ENCODE measurements at regions not wholly inside any gene's neighbourhood (a gene's known extent, or its start where the extent isn't known, plus 50 kb on each side); places are given as distances from the start of the nearest gene placed in this dataset.

DNA sequence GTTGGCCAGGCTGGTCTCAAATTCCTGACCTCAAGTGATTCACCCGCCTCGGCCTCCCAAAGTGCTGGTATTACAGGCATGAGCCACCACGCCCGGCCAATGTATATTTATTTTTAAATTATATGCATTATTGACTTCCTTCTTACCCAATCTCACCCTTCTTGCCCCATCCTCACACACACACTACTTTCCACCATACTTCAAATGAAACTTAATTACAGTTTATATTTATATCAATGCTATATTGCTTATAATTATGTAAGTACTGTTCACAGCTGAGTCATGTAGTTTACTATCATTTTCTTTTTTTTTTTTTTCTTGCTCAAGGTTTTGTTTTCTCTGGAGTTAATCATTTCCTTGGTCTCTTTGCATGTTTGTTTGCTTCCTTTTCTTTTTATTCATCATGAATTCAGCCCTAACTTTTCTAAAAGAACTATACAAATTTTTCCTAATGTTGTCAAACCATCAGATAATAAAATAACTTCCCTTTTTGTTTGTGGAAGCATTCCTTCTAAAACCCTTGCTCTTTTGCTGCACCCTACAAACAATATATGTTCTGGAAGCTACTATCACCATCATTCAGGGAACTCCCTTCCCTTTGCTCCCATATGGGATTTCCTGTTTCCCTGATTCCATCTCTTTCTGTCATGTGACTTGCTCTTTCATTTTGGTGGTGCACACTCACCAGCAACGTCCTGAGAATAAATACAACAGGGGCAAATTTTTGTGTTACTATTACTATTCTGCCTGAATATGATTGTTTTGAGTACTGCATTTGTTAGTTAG lies 201.7 kb upstream of the SASH1 start:
- H3K27ac ChIP-seq (ENCODE audit: low read depth, low read length), result no peak overlapping the region
- H3K4me3 ChIP-seq (ENCODE audit: low read depth in 1 of 2, low read length in 2 of 2), result no peak overlapping the region
- H3K27me3 ChIP-seq (ENCODE audit: control insufficient read depth in 1 of 2, insufficient read depth in 2 of 2, low read length in 2 of 2), result no peaks in the 10 kb centered on the region
- H3K9ac ChIP-seq (ENCODE audit: low read depth in 1 of 2, low read length in 2 of 2), result no peak overlapping the region
- no peaks in the 10 kb centered on the region for H3K4me1 ChIP-seq (ENCODE audit: control insufficient read depth in 1 of 2, insufficient read depth in 2 of 2, low read length in 2 of 2)
- no peaks in the 10 kb centered on the region for H3K9me3 ChIP-seq (ENCODE audit: control insufficient read depth in 1 of 2, low read length in 2 of 2)
- no peaks in the 10 kb centered on the region for H3K36me3 ChIP-seq (ENCODE audit: control insufficient read depth in 1 of 2, insufficient read depth in 2 of 2, low read length in 2 of 2)

DNA sequence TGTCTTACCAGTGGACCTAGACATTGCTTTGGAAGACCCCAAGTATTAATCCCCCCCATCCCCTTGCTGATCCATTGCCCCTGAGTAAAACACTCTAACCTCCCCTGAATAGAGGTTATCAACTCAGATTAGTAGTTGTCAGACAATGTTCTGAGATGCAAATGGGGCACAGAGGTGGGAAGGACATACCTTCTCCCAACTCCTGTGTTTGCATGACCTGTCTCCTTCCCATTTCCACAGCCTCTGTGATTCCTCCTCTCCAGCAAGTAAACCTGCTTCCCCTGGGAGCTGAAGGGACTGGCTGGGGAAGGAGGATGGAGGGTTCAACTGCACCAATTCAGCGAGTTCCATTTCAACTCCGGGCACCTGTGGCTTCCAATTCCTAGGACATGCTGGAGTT lies 199.8 kb upstream of the SASH1 start:
- Histone ChIP-seq H3K9me3 (ENCODE audit: control insufficient read depth in 1 of 2, low read length in 2 of 2) (no peaks in the 10 kb centered on the region), H3K27me3 (ENCODE audit: control insufficient read depth in 1 of 2, insufficient read depth in 2 of 2, low read length in 2 of 2) (no peaks in the 10 kb centered on the region), H3K36me3 (ENCODE audit: control insufficient read depth in 1 of 2, insufficient read depth in 2 of 2, low read length in 2 of 2) (no peaks in the 10 kb centered on the region), H3K9ac (ENCODE audit: low read depth in 1 of 2, low read length in 2 of 2) (no peak overlapping the region), H3K27ac (ENCODE audit: low read depth, low read length) (no peak overlapping the region), H3K4me1 (ENCODE audit: control insufficient read depth in 1 of 2, insufficient read depth in 2 of 2, low read length in 2 of 2) (no peaks in the 10 kb centered on the region), H3K4me3 (ENCODE audit: low read depth in 1 of 2, low read length in 2 of 2) (no peak overlapping the region)

DNA sequence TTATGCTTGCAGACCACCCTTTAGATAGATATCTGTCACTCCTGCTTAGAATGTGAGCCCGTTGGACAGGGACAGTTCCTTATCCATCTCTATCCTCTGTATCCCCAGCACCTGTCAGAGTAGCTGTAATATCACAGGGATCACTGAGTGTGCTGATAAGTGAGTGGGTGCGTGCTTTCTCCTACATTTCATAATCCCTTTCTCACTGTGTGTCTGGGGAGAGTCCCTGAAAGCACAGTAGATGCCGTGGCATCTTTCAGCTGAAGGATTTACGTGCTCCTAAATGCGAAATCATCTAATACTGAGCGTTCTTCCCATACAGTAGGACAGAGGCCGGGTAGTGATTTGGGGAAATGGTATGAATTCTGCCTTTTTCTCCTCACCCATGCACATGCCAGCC lies 198.9 kb upstream of the SASH1 start:
- Histone ChIP-seq H3K36me3 (ENCODE audit: control insufficient read depth in 1 of 2, insufficient read depth in 2 of 2, low read length in 2 of 2) (no peaks in the 10 kb centered on the region), H3K4me1 (ENCODE audit: control insufficient read depth in 1 of 2, insufficient read depth in 2 of 2, low read length in 2 of 2) (no peaks in the 10 kb centered on the region), H3K4me3 (ENCODE audit: low read depth in 1 of 2, low read length in 2 of 2) (no peak overlapping the region), H3K27ac (ENCODE audit: low read depth, low read length) (no peak overlapping the region), H3K9me3 (ENCODE audit: control insufficient read depth in 1 of 2, low read length in 2 of 2) (no peaks in the 10 kb centered on the region), H3K9ac (ENCODE audit: low read depth in 1 of 2, low read length in 2 of 2) (no peak overlapping the region), H3K27me3 (ENCODE audit: control insufficient read depth in 1 of 2, insufficient read depth in 2 of 2, low read length in 2 of 2) (no peaks in the 10 kb centered on the region)

GRCh38 chr6:148144917-148145521 lies 197.6 kb upstream of the SASH1 start:
- no peak overlapping the region for H3K4me3 ChIP-seq (ENCODE audit: low read depth in 1 of 2, low read length in 2 of 2)
- no peak overlapping the region for H3K9ac ChIP-seq (ENCODE audit: low read depth in 1 of 2, low read length in 2 of 2)
- no peak overlapping the region for H3K27ac ChIP-seq (ENCODE audit: low read depth, low read length)
- H3K27me3 ChIP-seq (ENCODE audit: control insufficient read depth in 1 of 2, insufficient read depth in 2 of 2, low read length in 2 of 2), result no peaks in the 10 kb centered on the region
- no peaks in the 10 kb centered on the region for H3K4me1 ChIP-seq (ENCODE audit: control insufficient read depth in 1 of 2, insufficient read depth in 2 of 2, low read length in 2 of 2)
- no peaks in the 10 kb centered on the region for H3K9me3 ChIP-seq (ENCODE audit: control insufficient read depth in 1 of 2, low read length in 2 of 2)
- no peaks in the 10 kb centered on the region for H3K36me3 ChIP-seq (ENCODE audit: control insufficient read depth in 1 of 2, insufficient read depth in 2 of 2, low read length in 2 of 2)

- H3K27ac ChIP-seq (ENCODE audit: low read depth, low read length), result no peak overlapping the region
- no peaks in the 10 kb centered on the region for H3K27me3 ChIP-seq (ENCODE audit: control insufficient read depth in 1 of 2, insufficient read depth in 2 of 2, low read length in 2 of 2)
- no peaks in the 10 kb centered on the region for H3K9me3 ChIP-seq (ENCODE audit: control insufficient read depth in 1 of 2, low read length in 2 of 2)
- no peak overlapping the region for H3K4me3 ChIP-seq (ENCODE audit: low read depth in 1 of 2, low read length in 2 of 2)
- H3K36me3 ChIP-seq (ENCODE audit: control insufficient read depth in 1 of 2, insufficient read depth in 2 of 2, low read length in 2 of 2), result no peaks in the 10 kb centered on the region
- no peak overlapping the region for H3K9ac ChIP-seq (ENCODE audit: low read depth in 1 of 2, low read length in 2 of 2)
- no peaks in the 10 kb centered on the region for H3K4me1 ChIP-seq (ENCODE audit: control insufficient read depth in 1 of 2, insufficient read depth in 2 of 2, low read length in 2 of 2)
Observed at GRCh38 chr6:148146717-148147462, 195.7 kb upstream of the SASH1 start.

DNA sequence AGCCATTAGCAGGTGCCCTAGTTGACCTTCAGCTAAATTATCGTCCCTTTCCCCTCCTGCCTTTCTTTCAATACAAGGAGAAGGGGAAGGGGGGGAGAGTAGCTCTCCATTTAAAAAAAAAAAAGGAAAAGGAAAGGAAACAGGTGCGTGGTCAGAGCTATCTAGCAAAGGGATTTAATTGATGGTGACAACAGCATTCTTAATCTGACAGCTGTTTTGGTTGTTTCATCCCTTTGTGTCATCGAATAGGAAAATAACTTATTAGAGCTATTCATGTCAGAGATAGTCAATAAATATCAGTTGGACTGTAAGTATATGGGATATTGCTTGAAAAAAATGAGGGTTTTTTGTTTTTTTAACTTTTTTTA lies 195.2 kb upstream of the SASH1 start:
- Histone ChIP-seq H3K9ac (ENCODE audit: low read depth in 1 of 2, low read length in 2 of 2) (no peak overlapping the region), H3K4me3 (ENCODE audit: low read depth in 1 of 2, low read length in 2 of 2) (no peak overlapping the region), H3K36me3 (ENCODE audit: control insufficient read depth in 1 of 2, insufficient read depth in 2 of 2, low read length in 2 of 2) (no peaks in the 10 kb centered on the region)

GRCh38 chr6:148151896-148152643 lies 190.6 kb upstream of the SASH1 start:
- H3K9me3 ChIP-seq (ENCODE audit: control insufficient read depth in 1 of 2, low read length in 2 of 2), result no peaks in the 10 kb centered on the region
- no peaks in the 10 kb centered on the region for H3K36me3 ChIP-seq (ENCODE audit: control insufficient read depth in 1 of 2, insufficient read depth in 2 of 2, low read length in 2 of 2)
- no peak overlapping the region for H3K4me3 ChIP-seq (ENCODE audit: low read depth in 1 of 2, low read length in 2 of 2)
- no peak overlapping the region for H3K9ac ChIP-seq (ENCODE audit: low read depth in 1 of 2, low read length in 2 of 2)
- no peaks in the 10 kb centered on the region for H3K27me3 ChIP-seq (ENCODE audit: control insufficient read depth in 1 of 2, insufficient read depth in 2 of 2, low read length in 2 of 2)
- no peak overlapping the region for H3K27ac ChIP-seq (ENCODE audit: low read depth, low read length)
- H3K4me1 ChIP-seq (ENCODE audit: control insufficient read depth in 1 of 2, insufficient read depth in 2 of 2, low read length in 2 of 2), result no peaks in the 10 kb centered on the region

More for the DNA sequence above, 195.2 kb upstream of the SASH1 start:
- H3K27ac ChIP-seq (ENCODE audit: low read depth, low read length), result no peak overlapping the region
- no peaks in the 10 kb centered on the region for H3K27me3 ChIP-seq (ENCODE audit: control insufficient read depth in 1 of 2, insufficient read depth in 2 of 2, low read length in 2 of 2)
- no peaks in the 10 kb centered on the region for H3K4me1 ChIP-seq (ENCODE audit: control insufficient read depth in 1 of 2, insufficient read depth in 2 of 2, low read length in 2 of 2)
- H3K9me3 ChIP-seq (ENCODE audit: control insufficient read depth in 1 of 2, low read length in 2 of 2), result no peaks in the 10 kb centered on the region

DNA sequence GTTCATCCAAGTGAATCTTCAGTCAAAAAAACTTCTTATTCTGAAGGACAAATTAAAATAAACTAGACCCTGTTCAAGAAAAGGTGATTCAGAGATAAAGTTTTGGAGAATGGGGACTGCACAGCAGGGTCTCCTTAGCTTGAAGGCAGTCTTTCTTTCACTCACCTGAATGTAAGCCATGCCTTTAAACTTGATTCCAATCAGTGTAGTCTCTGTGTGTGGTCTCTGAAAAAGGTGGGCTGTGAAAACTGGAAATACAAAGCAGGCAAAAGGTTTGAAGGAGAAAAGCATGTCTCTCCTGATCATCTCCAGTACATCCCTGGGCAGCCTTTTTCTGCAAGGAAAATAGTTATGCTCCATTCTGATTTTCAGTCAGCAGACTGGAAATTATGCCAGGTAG lies 188.0 kb upstream of the SASH1 start:
- no peaks in the 10 kb centered on the region for H3K4me1 ChIP-seq (ENCODE audit: control insufficient read depth in 1 of 2, insufficient read depth in 2 of 2, low read length in 2 of 2)
- no peaks in the 10 kb centered on the region for H3K27me3 ChIP-seq (ENCODE audit: control insufficient read depth in 1 of 2, insufficient read depth in 2 of 2, low read length in 2 of 2)
- no peaks in the 10 kb centered on the region for H3K9me3 ChIP-seq (ENCODE audit: control insufficient read depth in 1 of 2, low read length in 2 of 2)
- H3K27ac ChIP-seq (ENCODE audit: low read depth, low read length), result no peak overlapping the region
- no peak overlapping the region for H3K4me3 ChIP-seq (ENCODE audit: low read depth in 1 of 2, low read length in 2 of 2)
- H3K36me3 ChIP-seq (ENCODE audit: control insufficient read depth in 1 of 2, insufficient read depth in 2 of 2, low read length in 2 of 2), result no peaks in the 10 kb centered on the region
- H3K9ac ChIP-seq (ENCODE audit: low read depth in 1 of 2, low read length in 2 of 2), result no peak overlapping the region

GRCh38 chr6:148155293-148155692 lies 187.3 kb upstream of the SASH1 start:
- H3K9me3 ChIP-seq (ENCODE audit: control insufficient read depth in 1 of 2, low read length in 2 of 2), result no peaks in the 10 kb centered on the region
- H3K4me1 ChIP-seq (ENCODE audit: control insufficient read depth in 1 of 2, insufficient read depth in 2 of 2, low read length in 2 of 2), result no peaks in the 10 kb centered on the region
- H3K27me3 ChIP-seq (ENCODE audit: control insufficient read depth in 1 of 2, insufficient read depth in 2 of 2, low read length in 2 of 2), result no peaks in the 10 kb centered on the region
- H3K36me3 ChIP-seq (ENCODE audit: control insufficient read depth in 1 of 2, insufficient read depth in 2 of 2, low read length in 2 of 2), result no peaks in the 10 kb centered on the region
- H3K4me3 ChIP-seq (ENCODE audit: low read depth in 1 of 2, low read length in 2 of 2), result no peak overlapping the region
- no peak overlapping the region for H3K27ac ChIP-seq (ENCODE audit: low read depth, low read length)
- H3K9ac ChIP-seq (ENCODE audit: low read depth in 1 of 2, low read length in 2 of 2), result no peak overlapping the region

DNA sequence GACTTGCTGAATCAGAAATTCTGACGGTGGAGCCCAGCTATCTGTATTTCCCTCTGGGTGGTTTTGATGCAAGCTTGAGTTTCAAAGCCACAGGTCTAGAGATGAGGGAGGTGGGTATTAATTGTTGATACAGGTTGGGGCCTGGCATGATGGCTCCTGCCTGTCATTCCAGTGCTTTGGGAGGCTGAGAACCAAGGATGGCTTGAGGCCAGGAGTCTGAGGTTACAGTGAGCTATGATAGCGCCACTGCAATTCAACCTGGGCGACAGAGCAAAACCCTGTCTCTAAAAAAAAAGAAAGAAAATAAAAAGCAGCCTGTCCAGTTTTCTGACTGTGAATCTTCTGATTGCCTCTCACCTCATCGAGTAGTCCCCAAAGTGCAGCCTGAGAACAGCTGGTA lies 184.8 kb upstream of the SASH1 start:
- Histone ChIP-seq H3K9me3 (ENCODE audit: control insufficient read depth in 1 of 2, low read length in 2 of 2) (no peaks in the 10 kb centered on the region), H3K36me3 (ENCODE audit: control insufficient read depth in 1 of 2, insufficient read depth in 2 of 2, low read length in 2 of 2) (no peaks in the 10 kb centered on the region), H3K4me1 (ENCODE audit: control insufficient read depth in 1 of 2, insufficient read depth in 2 of 2, low read length in 2 of 2) (no peaks in the 10 kb centered on the region), H3K27ac (ENCODE audit: low read depth, low read length) (no peak overlapping the region), H3K4me3 (ENCODE audit: low read depth in 1 of 2, low read length in 2 of 2) (no peak overlapping the region), H3K9ac (ENCODE audit: low read depth in 1 of 2, low read length in 2 of 2) (no peak overlapping the region), H3K27me3 (ENCODE audit: control insufficient read depth in 1 of 2, insufficient read depth in 2 of 2, low read length in 2 of 2) (no peaks in the 10 kb centered on the region)

Data from duodenal mucosa (tissue), 2 donors.